Astrocyte of the cerebellum (primary cell): ENCODE measurements at regions not wholly inside any gene's neighbourhood (a gene's known extent, or its start where the extent isn't known, plus 50 kb on each side); places are given as distances from the start of the nearest gene placed in this dataset.

Experiments used
- DNase-seq: peaks from one replicate; pipeline ENCODE4 v3.0.0-alpha.2; 2011; ENCODE audit warnings: low read depth
- H3K4me3 ChIP-seq: 2 replicates; pipeline ENCODE4 v1.5.1; 2011; ENCODE audit warnings: mild to moderate bottlenecking, low read depth, low read length, moderate library complexity
- in situ Hi-C: cut with HindIII; loops from 2 replicates; pipeline ENCODE4 v1.10.0; 2017; ENCODE audit warnings: low sequenced_read_pairs
- TF ChIP-seq, protein P1 (sequence below): IDR thresholded peaks from 2 replicates; pipeline ENCODE4 v1.5.1; 2012; ENCODE audit warnings: low read length, low read depth, moderate library complexity, mild to moderate bottlenecking; ENCODE audit errors: missing control alignments

DNA sequence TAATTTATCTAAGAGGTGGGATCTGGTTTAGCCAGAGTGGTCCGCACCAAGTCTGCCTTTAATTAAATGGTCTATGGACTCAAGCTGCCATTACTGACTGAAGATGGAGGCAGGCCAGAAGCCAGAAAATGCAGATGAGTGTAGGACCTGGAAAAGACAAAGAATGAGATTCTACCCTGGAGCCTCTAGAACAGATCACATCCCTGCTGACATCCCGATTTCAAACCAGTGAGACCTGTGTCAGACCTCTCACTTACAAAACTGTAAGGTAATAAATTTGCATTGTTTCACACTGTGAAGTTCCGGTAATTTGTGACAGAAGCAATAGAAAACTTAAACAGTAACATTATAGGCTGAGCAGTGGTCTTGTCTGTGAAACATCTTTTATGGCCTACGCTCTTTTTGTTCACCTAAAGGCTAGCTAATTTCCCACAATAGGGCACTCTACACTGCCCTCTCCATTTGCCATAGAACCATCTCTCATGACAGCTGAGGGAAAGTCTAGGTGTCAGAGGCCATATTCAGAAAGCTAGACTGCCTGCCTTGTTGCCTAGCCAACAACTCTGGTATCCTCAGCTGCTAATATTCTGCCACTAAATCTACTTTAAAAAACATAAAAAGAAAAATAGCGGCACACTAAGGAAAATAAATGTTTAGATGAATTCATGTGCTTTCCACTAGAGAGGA is 1396.2 kb upstream of the PIK3C3 start:
- TF ChIP-seq, protein P1, sequence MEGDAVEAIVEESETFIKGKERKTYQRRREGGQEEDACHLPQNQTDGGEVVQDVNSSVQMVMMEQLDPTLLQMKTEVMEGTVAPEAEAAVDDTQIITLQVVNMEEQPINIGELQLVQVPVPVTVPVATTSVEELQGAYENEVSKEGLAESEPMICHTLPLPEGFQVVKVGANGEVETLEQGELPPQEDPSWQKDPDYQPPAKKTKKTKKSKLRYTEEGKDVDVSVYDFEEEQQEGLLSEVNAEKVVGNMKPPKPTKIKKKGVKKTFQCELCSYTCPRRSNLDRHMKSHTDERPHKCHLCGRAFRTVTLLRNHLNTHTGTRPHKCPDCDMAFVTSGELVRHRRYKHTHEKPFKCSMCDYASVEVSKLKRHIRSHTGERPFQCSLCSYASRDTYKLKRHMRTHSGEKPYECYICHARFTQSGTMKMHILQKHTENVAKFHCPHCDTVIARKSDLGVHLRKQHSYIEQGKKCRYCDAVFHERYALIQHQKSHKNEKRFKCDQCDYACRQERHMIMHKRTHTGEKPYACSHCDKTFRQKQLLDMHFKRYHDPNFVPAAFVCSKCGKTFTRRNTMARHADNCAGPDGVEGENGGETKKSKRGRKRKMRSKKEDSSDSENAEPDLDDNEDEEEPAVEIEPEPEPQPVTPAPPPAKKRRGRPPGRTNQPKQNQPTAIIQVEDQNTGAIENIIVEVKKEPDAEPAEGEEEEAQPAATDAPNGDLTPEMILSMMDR: no peak
- DNase-seq: no peak
- no peak overlapping the region for H3K4me3 ChIP-seq
- in situ Hi-C loops: no loop called here

DNA sequence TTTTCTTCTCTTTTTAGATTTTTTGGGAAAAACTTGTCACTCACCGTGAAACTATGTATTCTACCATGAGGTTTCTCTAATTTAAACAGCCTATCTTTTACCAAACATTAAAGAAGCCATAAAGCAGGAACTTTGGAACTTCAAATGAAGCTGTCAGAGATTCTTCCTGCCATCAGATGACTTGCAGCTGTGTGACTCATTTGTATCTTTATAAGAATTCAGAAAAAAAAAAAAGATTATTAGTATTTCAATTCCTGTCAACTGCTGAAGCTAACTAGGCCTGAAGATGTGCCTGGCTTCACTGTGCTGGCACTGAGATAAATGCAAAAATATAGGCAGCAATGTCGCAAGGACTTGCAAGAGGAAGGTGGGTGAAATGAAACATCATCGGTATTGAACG is 1399.1 kb upstream of the PIK3C3 start:
- in situ Hi-C loops: no loop called here
- no peak overlapping the region for H3K4me3 ChIP-seq
- DNase-seq: no peak
- TF ChIP-seq, protein P1: no peak

DNA sequence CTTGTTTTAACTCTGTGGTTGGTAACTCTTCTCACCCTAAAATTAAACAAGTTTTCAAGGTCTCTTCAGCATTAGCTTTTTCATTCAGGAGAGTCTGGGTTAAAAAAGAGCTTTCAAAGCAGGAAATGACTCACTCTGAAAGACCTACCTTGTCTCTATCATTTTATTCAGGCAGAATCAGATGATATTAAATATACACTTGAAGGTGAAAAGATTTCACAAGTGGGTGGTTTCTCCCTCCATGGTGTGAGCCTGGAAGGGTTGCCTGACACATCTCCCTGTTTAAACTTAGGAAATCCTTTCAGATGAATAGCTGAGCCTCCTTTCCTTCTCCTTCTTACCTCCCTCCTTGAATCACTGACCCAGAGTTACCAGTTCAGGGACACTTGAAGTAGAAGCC is 1402.0 kb upstream of the PIK3C3 start:
- no peak overlapping the region for H3K4me3 ChIP-seq
- in situ Hi-C loops: no loop called here
- TF ChIP-seq, protein P1: no peak
- no peak for DNase-seq

DNA sequence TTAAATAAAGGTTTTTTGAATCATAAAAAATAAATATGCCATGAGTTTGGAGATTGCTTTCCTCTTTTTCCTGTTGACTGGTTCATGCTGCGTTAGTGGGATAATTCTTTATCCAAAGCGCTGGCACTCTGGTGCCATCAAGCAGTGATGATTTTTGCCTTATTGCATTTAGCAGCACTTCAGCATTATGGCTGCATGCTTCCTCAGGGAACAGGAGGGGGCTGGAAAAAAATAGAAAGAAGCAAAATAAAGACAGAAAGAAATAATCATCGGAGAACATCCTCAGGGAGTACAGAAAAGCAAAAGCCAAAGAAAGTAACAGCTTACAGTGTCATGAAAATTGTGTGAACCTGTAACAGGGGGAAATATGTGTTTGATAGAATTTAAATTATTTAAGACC is 1408.2 kb upstream of the PIK3C3 start:
- in situ Hi-C loops: no loop called here
- DNase-seq: no peak
- TF ChIP-seq, protein P1: no peak

DNA sequence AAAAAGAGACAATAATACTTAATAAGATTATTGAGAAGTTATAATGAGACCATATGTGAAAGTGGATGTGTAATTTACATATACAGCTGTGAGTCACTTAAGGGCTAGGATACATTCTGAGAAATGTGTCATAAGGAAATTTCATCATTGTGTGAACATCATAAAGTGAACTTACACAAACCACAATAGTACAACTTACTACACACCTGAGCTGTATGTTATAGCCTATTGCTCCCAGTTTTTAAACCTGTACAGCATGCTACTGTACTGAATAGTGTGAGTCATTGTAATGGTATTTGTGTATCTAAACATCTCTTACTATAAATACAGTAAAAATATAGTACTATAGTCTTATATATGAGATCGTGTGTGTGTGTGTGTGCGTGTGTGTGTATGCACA is 1420.3 kb upstream of the PIK3C3 start:
- no peak for DNase-seq
- in situ Hi-C loops: no loop called here
- no peak overlapping the region for H3K4me3 ChIP-seq
- TF ChIP-seq, protein P1: no peak

More for the DNA sequence above, 1408.2 kb upstream of the PIK3C3 start:
- H3K4me3 ChIP-seq: no peak overlapping the region

DNA sequence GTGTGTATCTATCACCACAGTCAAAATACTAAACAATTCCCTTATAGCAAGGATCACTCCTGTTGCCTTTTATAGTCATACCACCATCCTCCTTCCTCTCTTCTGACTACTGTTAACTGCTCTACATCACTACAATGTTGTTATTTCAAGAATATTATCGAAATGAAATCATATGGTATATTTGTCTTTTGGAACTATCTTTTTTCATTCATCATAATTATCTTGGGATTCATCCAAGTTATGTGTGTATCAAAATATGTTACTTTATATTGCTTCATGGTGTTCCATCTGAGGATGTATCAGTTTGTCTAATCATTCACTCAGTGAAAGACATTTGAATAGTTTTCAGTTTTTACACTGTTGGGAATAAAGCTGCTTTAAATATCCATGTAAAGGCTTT is 1423.0 kb upstream of the PIK3C3 start:
- H3K4me3 ChIP-seq: no peak overlapping the region
- TF ChIP-seq, protein P1: no peak
- in situ Hi-C loops: no loop called here
- no peak for DNase-seq
